HepG2 (cell line): ENCODE measurements at regions not wholly inside any gene's neighbourhood (a gene's known extent, or its start where the extent isn't known, plus 50 kb on each side); places are given as distances from the start of the nearest gene placed in this dataset.

Source experiments
- ERF ChIP-seq: IDR thresholded peaks from 2 replicates; pipeline ENCODE4 v1.6.1; 2018; ENCODE audit warnings: missing biosample characterization, missing genetic modification reagents
- FOSL2 ChIP-seq: sonication (generic); formaldehyde crosslinking; IDR thresholded peaks from 2 replicates; pipeline ENCODE4 v1.4.0; 2020; ENCODE audit warnings: missing genetic modification reagents
- GATA4 ChIP-seq: sonication (generic); IDR thresholded peaks from 2 replicates; pipeline ENCODE4 v1.6.1; 2016; ENCODE audit warnings: antibody characterized with exemption, low read depth, borderline replicate concordance
- HDAC1 ChIP-seq: sonication (generic); formaldehyde crosslinking; IDR thresholded peaks from 2 replicates; pipeline ENCODE4 v1.5.1; 2020; ENCODE audit warnings: mild to moderate bottlenecking, missing genetic modification reagents
- IRF2 ChIP-seq: IDR thresholded peaks from 2 replicates; pipeline ENCODE4 v1.6.1; 2018; ENCODE audit warnings: missing genetic modification reagents, missing compliant biosample characterization
- PATZ1 ChIP-seq: sonication (generic); formaldehyde crosslinking; IDR thresholded peaks from 2 replicates; pipeline ENCODE4 v1.4.0; 2020; ENCODE audit warnings: missing genetic modification reagents
- ZC3H4 ChIP-seq: sonication (generic); formaldehyde crosslinking; IDR thresholded peaks from 2 replicates; pipeline ENCODE4 v1.4.0; 2020; ENCODE audit warnings: missing genetic modification reagents, borderline replicate concordance
- ZMAT5 ChIP-seq: sonication (generic); formaldehyde crosslinking; IDR thresholded peaks from 2 replicates; pipeline ENCODE4 v1.5.0; 2020; ENCODE audit warnings: mild to moderate bottlenecking, low read depth, missing genetic modification reagents, borderline replicate concordance
- ZNF414 ChIP-seq: sonication (generic); formaldehyde crosslinking; IDR thresholded peaks from 2 replicates; pipeline ENCODE4 v1.5.0; 2020; ENCODE audit warnings: missing genetic modification reagents
- ZNF691 ChIP-seq: sonication (generic); formaldehyde crosslinking; IDR thresholded peaks from 2 replicates; pipeline ENCODE4 v1.4.0; 2020; ENCODE audit warnings: missing genetic modification reagents, low read depth, mild to moderate bottlenecking, borderline replicate concordance
- ZNF792 ChIP-seq: IDR thresholded peaks from 2 replicates; pipeline ENCODE4 v1.6.1; 2016
- ZNF891 ChIP-seq: sonication (generic); formaldehyde crosslinking; IDR thresholded peaks from 2 replicates; pipeline ENCODE4 v1.5.0; 2020; ENCODE audit warnings: mild to moderate bottlenecking, missing genetic modification reagents
- TF ChIP-seq, protein P1 (sequence below): sonication (generic); formaldehyde crosslinking; IDR thresholded peaks from 2 replicates; pipeline ENCODE4 v1.4.0; 2020; ENCODE audit warnings: missing genetic modification reagents
- TF ChIP-seq, protein P2 (sequence below): sonication (generic); formaldehyde crosslinking; IDR thresholded peaks from 2 replicates; pipeline ENCODE4 v1.4.0; 2020; ENCODE audit warnings: missing genetic modification reagents
- TF ChIP-seq, protein P3 (sequence below): IDR thresholded peaks from 2 replicates; pipeline ENCODE4 v1.6.1; 2016; ENCODE audit warnings: control low read depth
- TF ChIP-seq, protein P4 (sequence below): sonication (generic); formaldehyde crosslinking; IDR thresholded peaks from 2 replicates; pipeline ENCODE4 v1.5.0; 2020; ENCODE audit warnings: mild to moderate bottlenecking, missing genetic modification reagents
- TF ChIP-seq, protein P5 (sequence below): sonication (generic); formaldehyde crosslinking; conservative IDR thresholded peaks from 2 replicates; pipeline ENCODE4 v1.4.0; 2020; ENCODE audit warnings: missing genetic modification reagents

DNA sequence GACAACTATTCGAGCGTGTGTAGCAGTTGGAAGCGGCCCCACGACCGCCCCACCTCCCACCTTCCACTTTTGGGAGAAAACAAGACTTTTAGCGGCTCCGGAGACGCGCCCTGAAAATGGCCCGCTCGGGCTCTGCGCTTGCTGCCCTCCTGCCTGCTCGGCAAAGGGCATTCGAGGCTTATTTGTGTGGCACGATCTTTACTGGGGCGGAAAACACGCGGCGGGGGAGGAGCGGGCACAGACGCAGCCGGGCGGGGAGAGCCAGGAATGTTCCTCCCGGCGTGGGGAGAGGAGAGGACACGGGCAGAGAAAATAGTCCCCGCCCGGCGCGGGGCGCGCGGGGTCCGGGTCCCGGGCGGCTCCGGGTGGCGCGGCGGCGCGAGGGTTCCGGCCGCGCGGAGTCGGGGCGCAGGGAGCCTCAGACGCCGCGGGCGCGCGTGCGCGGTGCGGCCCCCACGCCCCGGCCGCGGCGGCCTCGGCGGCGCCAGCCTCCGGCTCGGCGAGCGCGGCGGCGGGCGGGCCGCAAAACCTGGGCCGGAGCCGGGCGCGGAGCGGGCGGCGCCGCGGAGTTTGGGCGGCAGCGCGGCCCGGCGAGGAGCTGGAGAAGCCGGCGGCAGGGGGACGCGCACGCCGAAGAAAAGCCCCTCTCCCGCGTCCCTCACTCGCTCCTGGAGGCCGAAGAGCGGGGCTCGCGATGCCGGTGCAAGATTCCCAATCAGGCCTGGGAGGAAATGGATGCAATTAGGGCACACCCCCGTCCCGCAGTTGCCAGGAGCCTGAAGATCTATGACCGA is 90.0 kb upstream of the ARID1B start (continued):
- no peak for TF ChIP-seq ZNF691 (CRISPR knock-in tag)
- TF ChIP-seq, protein P1, sequence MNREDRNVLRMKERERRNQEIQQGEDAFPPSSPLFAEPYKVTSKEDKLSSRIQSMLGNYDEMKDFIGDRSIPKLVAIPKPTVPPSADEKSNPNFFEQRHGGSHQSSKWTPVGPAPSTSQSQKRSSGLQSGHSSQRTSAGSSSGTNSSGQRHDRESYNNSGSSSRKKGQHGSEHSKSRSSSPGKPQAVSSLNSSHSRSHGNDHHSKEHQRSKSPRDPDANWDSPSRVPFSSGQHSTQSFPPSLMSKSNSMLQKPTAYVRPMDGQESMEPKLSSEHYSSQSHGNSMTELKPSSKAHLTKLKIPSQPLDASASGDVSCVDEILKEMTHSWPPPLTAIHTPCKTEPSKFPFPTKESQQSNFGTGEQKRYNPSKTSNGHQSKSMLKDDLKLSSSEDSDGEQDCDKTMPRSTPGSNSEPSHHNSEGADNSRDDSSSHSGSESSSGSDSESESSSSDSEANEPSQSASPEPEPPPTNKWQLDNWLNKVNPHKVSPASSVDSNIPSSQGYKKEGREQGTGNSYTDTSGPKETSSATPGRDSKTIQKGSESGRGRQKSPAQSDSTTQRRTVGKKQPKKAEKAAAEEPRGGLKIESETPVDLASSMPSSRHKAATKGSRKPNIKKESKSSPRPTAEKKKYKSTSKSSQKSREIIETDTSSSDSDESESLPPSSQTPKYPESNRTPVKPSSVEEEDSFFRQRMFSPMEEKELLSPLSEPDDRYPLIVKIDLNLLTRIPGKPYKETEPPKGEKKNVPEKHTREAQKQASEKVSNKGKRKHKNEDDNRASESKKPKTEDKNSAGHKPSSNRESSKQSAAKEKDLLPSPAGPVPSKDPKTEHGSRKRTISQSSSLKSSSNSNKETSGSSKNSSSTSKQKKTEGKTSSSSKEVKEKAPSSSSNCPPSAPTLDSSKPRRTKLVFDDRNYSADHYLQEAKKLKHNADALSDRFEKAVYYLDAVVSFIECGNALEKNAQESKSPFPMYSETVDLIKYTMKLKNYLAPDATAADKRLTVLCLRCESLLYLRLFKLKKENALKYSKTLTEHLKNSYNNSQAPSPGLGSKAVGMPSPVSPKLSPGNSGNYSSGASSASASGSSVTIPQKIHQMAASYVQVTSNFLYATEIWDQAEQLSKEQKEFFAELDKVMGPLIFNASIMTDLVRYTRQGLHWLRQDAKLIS (CRISPR knock-in tag) = no peak
- no peak for TF ChIP-seq ZNF414 (CRISPR knock-in tag)
- TF ChIP-seq, protein P2, sequence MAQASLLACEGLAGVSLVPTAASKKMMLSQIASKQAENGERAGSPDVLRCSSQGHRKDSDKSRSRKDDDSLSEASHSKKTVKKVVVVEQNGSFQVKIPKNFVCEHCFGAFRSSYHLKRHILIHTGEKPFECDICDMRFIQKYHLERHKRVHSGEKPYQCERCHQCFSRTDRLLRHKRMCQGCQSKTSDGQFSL (CRISPR knock-in tag) = no peak
- peak; percentile 58 for TF ChIP-seq HDAC1 (CRISPR knock-in tag)
- no peak for TF ChIP-seq PATZ1
- TF ChIP-seq ZC3H4 = no peak
- TF ChIP-seq IRF2 = no peak
- TF ChIP-seq FOSL2 (CRISPR knock-in tag) = 0 out of 2 replicates have a peak, but pooled peaks have one; percentile 3
- no peak for TF ChIP-seq ERF (CRISPR knock-in tag)
- no peak for TF ChIP-seq ZNF891 (CRISPR knock-in tag)
- TF ChIP-seq ZNF792 (CRISPR knock-in tag) = no peak
- TF ChIP-seq, protein P3, sequence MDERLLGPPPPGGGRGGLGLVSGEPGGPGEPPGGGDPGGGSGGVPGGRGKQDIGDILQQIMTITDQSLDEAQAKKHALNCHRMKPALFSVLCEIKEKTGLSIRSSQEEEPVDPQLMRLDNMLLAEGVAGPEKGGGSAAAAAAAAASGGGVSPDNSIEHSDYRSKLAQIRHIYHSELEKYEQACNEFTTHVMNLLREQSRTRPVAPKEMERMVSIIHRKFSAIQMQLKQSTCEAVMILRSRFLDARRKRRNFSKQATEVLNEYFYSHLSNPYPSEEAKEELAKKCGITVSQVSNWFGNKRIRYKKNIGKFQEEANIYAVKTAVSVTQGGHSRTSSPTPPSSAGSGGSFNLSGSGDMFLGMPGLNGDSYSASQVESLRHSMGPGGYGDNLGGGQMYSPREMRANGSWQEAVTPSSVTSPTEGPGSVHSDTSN (CRISPR knock-in tag) = no peak
- 0 out of 2 replicates have a peak, but pooled peaks have one; percentile 52 for TF ChIP-seq GATA4
- TF ChIP-seq ZMAT5 (CRISPR knock-in tag) = no peak
- TF ChIP-seq, protein P4, sequence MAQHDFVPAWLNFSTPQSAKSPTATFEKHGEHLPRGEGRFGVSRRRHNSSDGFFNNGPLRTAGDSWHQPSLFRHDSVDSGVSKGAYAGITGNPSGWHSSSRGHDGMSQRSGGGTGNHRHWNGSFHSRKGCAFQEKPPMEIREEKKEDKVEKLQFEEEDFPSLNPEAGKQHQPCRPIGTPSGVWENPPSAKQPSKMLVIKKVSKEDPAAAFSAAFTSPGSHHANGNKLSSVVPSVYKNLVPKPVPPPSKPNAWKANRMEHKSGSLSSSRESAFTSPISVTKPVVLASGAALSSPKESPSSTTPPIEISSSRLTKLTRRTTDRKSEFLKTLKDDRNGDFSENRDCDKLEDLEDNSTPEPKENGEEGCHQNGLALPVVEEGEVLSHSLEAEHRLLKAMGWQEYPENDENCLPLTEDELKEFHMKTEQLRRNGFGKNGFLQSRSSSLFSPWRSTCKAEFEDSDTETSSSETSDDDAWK = no peak
- TF ChIP-seq, protein P5, sequence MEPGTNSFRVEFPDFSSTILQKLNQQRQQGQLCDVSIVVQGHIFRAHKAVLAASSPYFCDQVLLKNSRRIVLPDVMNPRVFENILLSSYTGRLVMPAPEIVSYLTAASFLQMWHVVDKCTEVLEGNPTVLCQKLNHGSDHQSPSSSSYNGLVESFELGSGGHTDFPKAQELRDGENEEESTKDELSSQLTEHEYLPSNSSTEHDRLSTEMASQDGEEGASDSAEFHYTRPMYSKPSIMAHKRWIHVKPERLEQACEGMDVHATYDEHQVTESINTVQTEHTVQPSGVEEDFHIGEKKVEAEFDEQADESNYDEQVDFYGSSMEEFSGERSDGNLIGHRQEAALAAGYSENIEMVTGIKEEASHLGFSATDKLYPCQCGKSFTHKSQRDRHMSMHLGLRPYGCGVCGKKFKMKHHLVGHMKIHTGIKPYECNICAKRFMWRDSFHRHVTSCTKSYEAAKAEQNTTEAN (CRISPR knock-in tag) = no peak
